ENCODE measurements at regions not wholly inside any gene's neighbourhood (a gene's known extent, or its start where the extent isn't known, plus 50 kb on each side); places are given as distances from the start of the nearest gene placed in this dataset.

GRCh38 chr3:27990324-27990723 is 251.1 kb upstream of the CMC1 start:
- Histone ChIP-seq H3K27ac (ENCODE audit: low read length) (no peak overlapping the region), H3K36me3 (ENCODE audit: insufficient read depth, low read length) (no peaks in the 10 kb centered on the region), H3K9me2 (ENCODE audit: insufficient read depth, low read length) (no peaks in the 10 kb centered on the region), H3K79me2 (replicated peaks; ENCODE audit: insufficient read depth, low read length) (no peaks in the 10 kb centered on the region), H3K4me2 (ENCODE audit: low read length) (no peak overlapping the region), H3K9me3 (ENCODE audit: low read length) (no peaks in the 10 kb centered on the region), H2AFZ (ENCODE audit: low read depth, low read length) (no peak overlapping the region), H4K20me1 (ENCODE audit: insufficient read depth) (no peaks in the 10 kb centered on the region), H3F3A (ENCODE audit: insufficient read depth, low read length, poor library complexity, severe bottlenecking) (no peaks in the 10 kb centered on the region), H3K9ac (ENCODE audit: low read length) (no peak overlapping the region), H3K4me3 (ENCODE audit: low read length) (no peak overlapping the region), H3K27me3 (ENCODE audit: insufficient read depth, low read depth, low read length) (no peaks in the 10 kb centered on the region)
- TF ChIP-seq REST (IDR thresholded peaks at IDR 0.05; ENCODE audit: borderline replicate concordance) (no peak), TAF1 (IDR thresholded peaks at IDR 0.05; ENCODE audit: low read depth) (no peak), RAD21 (conservative IDR thresholded peaks at IDR 0.05) (no peak), MXI1 (conservative IDR thresholded peaks at IDR 0.05; ENCODE audit: poor library complexity, severe bottlenecking) (no peak), EZH2 (IDR thresholded peaks at IDR 0.05; ENCODE audit: borderline replicate concordance, insufficient read depth, low read length, poor library complexity, severe bottlenecking) (no peak), CTCF (IDR thresholded peaks at IDR 0.05; ENCODE audit: poor library complexity, severe bottlenecking) (no peak)

GRCh38 chr3:27990837-27991236 is 250.6 kb upstream of the CMC1 start:
- H3K9ac ChIP-seq (ENCODE audit: low read length), result no peak overlapping the region
- no peak overlapping the region for H2AFZ ChIP-seq (ENCODE audit: low read depth, low read length)
- no peak overlapping the region for H3K27ac ChIP-seq (ENCODE audit: low read length)
- H3K36me3 ChIP-seq (ENCODE audit: insufficient read depth, low read length), result no peaks in the 10 kb centered on the region
- H3K4me2 ChIP-seq (ENCODE audit: low read length), result no peak overlapping the region
- no peaks in the 10 kb centered on the region for H3K9me3 ChIP-seq (ENCODE audit: low read length)
- no peaks in the 10 kb centered on the region for H4K20me1 ChIP-seq (ENCODE audit: insufficient read depth)
- no peaks in the 10 kb centered on the region for H3K27me3 ChIP-seq (ENCODE audit: insufficient read depth, low read depth, low read length)
- no peaks in the 10 kb centered on the region for H3F3A ChIP-seq (ENCODE audit: insufficient read depth, low read length, poor library complexity, severe bottlenecking)
- H3K9me2 ChIP-seq (ENCODE audit: insufficient read depth, low read length), result no peaks in the 10 kb centered on the region
- H3K4me3 ChIP-seq (ENCODE audit: low read length), result no peak overlapping the region
- no peaks in the 10 kb centered on the region for H3K79me2 ChIP-seq (replicated peaks; ENCODE audit: insufficient read depth, low read length)
- no peak for TF ChIP-seq RAD21 (conservative IDR thresholded peaks at IDR 0.05)

GRCh38 chr3:27993051-27993450 is 248.4 kb upstream of the CMC1 start:
- Histone ChIP-seq H3F3A (ENCODE audit: insufficient read depth, low read length, poor library complexity, severe bottlenecking) (no peaks in the 10 kb centered on the region), H4K20me1 (ENCODE audit: insufficient read depth) (no peaks in the 10 kb centered on the region)
- TF ChIP-seq POLR2AphosphoS5 (IDR thresholded peaks at IDR 0.05), result no peak
- no peak for TF ChIP-seq RAD21 (conservative IDR thresholded peaks at IDR 0.05)
- no peak for TF ChIP-seq REST (IDR thresholded peaks at IDR 0.05; ENCODE audit: borderline replicate concordance)
- TF ChIP-seq EP300 (conservative IDR thresholded peaks at IDR 0.05; ENCODE audit: poor library complexity, severe bottlenecking), result no peak
- TF ChIP-seq CTCF (IDR thresholded peaks at IDR 0.05; ENCODE audit: poor library complexity, severe bottlenecking), result no peak
- no peak for TF ChIP-seq TAF1 (IDR thresholded peaks at IDR 0.05; ENCODE audit: low read depth)
- TF ChIP-seq MXI1 (conservative IDR thresholded peaks at IDR 0.05; ENCODE audit: poor library complexity, severe bottlenecking), result no peak
- TF ChIP-seq EZH2 (IDR thresholded peaks at IDR 0.05; ENCODE audit: borderline replicate concordance, insufficient read depth, low read length, poor library complexity, severe bottlenecking), result no peak
- TF ChIP-seq SMC3 (conservative IDR thresholded peaks at IDR 0.05; ENCODE audit: poor library complexity), result no peak

More at GRCh38 chr3:27993051-27993450, 248.4 kb upstream of the CMC1 start:
- Histone ChIP-seq H3K9me3 (ENCODE audit: low read length) (no peaks in the 10 kb centered on the region), H2AFZ (ENCODE audit: low read depth, low read length) (no peak overlapping the region), H3K27ac (ENCODE audit: low read length) (no peak overlapping the region), H3K27me3 (ENCODE audit: insufficient read depth, low read depth, low read length) (no peaks in the 10 kb centered on the region), H3K9me2 (ENCODE audit: insufficient read depth, low read length) (no peaks in the 10 kb centered on the region), H3K4me2 (ENCODE audit: low read length) (no peak overlapping the region), H3K4me3 (ENCODE audit: low read length) (no peak overlapping the region), H3K9ac (ENCODE audit: low read length) (no peak overlapping the region), H3K36me3 (ENCODE audit: insufficient read depth, low read length) (no peaks in the 10 kb centered on the region), H3K79me2 (replicated peaks; ENCODE audit: insufficient read depth, low read length) (no peaks in the 10 kb centered on the region)
